GM10266 (cell line): ENCODE measurements at regions not wholly inside any gene's neighbourhood (a gene's known extent, or its start where the extent isn't known, plus 50 kb on each side); places are given as distances from the start of the nearest gene placed in this dataset.

Experiments used
- DNase-seq: peaks from one replicate; pipeline ENCODE4 v3.0.0; 2012; ENCODE audit errors: extremely low spot score
- TF ChIP-seq, protein P1 (sequence below): IDR thresholded peaks from 2 replicates; pipeline ENCODE4 v1.5.1; 2012; ENCODE audit warnings: mild to moderate bottlenecking, low read depth; ENCODE audit not compliant: control insufficient read depth, insufficient read depth; ENCODE audit errors: missing control alignments

DNA sequence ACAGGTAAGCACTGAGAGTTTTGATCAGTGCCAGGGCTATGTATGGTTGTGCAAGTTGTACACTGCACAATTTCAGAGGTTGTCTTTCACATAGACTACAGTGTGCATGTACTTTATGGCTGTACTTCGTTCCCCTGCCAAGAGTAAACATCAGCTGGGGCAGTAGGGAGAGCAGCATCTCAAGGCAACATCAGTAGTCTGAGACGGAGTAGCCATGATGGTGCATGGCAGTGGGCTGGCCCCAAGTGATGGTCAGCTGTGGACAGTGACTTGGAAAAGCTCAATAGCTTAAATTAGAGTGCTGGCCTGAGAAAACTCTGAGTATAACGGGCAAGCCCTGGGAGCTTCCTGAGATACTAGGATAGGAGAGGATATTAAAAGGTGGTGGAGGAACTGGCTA is 165.5 kb downstream of the TFAP2B start:
- no peak for DNase-seq
- TF ChIP-seq, protein P1, sequence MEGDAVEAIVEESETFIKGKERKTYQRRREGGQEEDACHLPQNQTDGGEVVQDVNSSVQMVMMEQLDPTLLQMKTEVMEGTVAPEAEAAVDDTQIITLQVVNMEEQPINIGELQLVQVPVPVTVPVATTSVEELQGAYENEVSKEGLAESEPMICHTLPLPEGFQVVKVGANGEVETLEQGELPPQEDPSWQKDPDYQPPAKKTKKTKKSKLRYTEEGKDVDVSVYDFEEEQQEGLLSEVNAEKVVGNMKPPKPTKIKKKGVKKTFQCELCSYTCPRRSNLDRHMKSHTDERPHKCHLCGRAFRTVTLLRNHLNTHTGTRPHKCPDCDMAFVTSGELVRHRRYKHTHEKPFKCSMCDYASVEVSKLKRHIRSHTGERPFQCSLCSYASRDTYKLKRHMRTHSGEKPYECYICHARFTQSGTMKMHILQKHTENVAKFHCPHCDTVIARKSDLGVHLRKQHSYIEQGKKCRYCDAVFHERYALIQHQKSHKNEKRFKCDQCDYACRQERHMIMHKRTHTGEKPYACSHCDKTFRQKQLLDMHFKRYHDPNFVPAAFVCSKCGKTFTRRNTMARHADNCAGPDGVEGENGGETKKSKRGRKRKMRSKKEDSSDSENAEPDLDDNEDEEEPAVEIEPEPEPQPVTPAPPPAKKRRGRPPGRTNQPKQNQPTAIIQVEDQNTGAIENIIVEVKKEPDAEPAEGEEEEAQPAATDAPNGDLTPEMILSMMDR, result no peak

DNA sequence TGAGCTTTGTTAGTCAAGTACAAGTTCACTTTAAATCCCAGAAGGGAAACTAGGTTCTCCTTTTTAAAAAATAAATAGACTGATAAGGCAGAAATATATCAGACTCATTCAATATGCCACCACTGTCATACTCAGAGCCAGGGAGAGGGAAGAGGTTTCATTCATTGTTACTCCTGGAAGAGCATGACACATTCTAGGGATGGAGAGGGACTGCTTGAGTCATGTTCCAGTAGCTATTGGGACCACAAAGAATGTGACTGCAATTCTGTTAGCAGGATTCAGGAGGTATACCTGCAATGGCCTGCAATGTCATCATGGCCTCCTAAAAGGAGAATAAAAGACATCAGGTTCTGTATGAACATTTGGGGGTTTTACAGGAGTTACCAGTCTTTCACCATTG is 167.6 kb downstream of the TFAP2B start:
- TF ChIP-seq, protein P1, result no peak
- no peak for DNase-seq

DNA sequence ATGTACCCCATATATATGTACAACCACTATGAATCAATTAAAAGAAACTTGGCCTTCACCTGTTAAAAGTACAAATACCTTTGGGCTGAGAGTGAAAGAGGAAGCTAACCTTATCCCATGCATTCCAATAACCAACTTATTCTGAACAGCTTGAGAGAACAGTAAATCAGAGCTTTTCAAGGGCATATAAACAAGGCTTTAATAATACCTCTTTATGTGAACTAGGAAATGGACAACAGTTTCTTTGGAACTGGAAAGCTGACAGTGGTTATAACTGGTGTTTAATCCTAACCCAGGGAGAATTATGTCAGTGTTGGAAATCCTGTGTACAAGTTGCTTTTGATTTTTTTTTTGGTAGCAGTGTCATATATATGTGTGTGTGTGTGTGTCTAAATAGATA is 170.5 kb downstream of the TFAP2B start:
- TF ChIP-seq, protein P1, result no peak

DNA sequence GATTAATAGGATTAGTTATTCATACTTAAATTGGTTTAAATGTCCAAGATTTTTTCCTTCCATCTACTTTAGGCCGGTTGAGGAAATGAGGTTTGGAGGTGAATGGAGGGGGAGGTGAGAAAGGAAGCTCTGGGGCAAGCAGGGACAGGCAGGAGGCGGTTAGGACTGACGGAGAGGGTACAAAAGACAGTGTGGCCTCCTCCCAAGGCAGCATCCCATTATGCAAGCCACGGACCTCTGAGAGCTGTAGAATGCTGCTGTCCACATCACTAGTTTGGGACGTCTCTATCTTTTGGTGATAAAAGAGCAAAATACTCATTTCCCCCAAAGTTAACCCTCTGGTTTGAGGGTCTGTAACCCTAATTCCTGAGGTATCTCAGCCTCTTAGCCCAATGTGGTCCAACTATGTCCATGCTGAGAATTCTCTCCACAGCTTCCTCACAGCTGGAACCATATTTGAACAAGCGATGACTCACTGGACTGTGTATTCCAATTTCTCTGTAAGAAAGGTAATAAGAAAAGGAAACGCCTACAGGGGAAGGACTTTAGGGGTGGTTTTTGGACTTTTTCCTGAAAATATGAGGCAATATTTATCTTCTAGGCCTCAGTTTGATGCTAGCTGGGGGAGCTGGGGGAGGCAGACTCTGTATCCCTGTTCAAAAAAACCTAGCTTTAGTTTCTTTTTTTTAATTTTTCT is 172.2 kb downstream of the TFAP2B start:
- TF ChIP-seq, protein P1, result no peak
- DNase-seq, result no peak

More for the DNA sequence above, 170.5 kb downstream of the TFAP2B start:
- no peak for DNase-seq

DNA sequence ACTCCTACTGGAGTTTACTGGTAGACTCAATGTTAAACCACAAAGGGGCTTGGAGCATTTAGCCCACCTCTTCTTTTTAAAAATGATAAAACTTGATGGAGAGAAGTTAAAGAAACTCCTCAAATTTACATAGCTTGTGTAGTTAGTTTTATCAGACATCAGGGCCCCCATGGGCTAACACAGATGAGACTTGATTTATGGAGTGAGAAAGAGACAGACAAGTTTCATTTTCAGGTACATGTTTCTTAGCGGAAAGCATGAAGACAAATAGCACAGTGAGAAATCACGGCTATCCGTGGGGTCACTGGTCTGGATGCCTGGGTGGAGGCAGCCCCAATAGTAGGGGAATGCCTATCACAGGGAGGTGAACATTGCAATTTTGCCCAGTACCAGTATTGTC is 173.6 kb downstream of the TFAP2B start:
- TF ChIP-seq, protein P1, result no peak
- no peak for DNase-seq

DNA sequence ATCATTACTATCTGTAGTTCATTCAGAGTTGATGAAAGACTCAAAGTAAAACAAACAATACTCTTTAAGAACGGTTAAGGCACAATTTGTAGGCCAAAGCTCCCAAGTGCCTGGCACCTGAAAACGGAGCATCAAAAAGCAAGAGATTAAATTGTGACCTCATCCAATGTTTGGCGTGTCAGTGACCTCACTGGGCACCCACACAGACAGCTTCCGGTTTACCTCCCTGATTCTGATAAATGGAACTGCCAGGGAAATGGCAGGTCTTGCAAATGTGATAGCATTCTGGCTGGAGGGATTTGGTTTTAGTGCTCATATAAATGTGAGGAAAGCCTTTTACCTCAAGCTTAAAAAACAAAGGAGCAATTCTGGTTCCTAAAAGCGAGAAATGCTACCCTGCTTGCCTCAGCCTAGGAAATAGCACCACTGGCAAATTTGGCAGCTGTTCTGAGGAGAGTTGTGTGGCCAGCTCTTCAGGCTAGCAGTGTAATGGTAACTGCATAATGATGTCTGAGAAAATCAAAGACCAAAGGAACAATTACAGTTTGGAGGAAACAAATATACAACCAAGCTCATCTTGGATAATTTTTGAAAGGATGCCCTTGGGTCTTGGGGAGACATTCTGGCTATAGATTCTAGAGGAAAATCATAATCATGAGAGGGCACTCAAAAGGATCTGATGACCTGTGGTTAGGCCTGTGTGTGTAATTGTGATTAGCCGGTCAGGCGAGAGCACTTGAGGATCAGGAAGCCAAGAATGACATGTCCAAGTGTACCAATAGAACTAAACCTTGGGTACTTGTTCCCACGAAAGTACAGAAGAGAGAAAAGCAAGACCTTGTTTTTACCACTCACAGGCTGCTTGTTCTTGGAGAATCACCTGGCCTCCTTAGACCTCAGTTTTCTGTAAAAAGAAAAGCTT is 174.3 kb downstream of the TFAP2B start:
- TF ChIP-seq, protein P1, result no peak
- no peak for DNase-seq
